H9 (cell line): ENCODE measurements at regions not wholly inside any gene's neighbourhood (a gene's known extent, or its start where the extent isn't known, plus 50 kb on each side); places are given as distances from the start of the nearest gene placed in this dataset.

Experiments used
- DNase-seq: peaks from one replicate; pipeline ENCODE4 v3.0.0-alpha.2; 2017
- H2AFZ ChIP-seq: one replicate; pipeline ENCODE4 v1.6.1; 2013; ENCODE audit warnings: mild to moderate bottlenecking, low read length, control low read depth, moderate library complexity
- H2AK5ac ChIP-seq: 2 replicates; pipeline ENCODE4 v1.6.1; 2013; ENCODE audit warnings: low read length, control low read depth, mixed read lengths; ENCODE audit not compliant: insufficient read length
- H2BK120ac ChIP-seq: one replicate; pipeline ENCODE4 v1.6.1; 2013; ENCODE audit warnings: low read depth, mild to moderate bottlenecking, low read length, control low read depth, inconsistent platforms; ENCODE audit not compliant: poor library complexity, severe bottlenecking
- H2BK12ac ChIP-seq: 2 replicates; pipeline ENCODE4 v1.6.1; 2013; ENCODE audit warnings: low read length, control low read depth, mixed read lengths, low read depth; ENCODE audit not compliant: insufficient read length
- H2BK15ac ChIP-seq: 2 replicates; pipeline ENCODE4 v1.6.1; 2013; ENCODE audit warnings: low read depth, low read length, control low read depth
- H2BK20ac ChIP-seq: one replicate; pipeline ENCODE4 v1.6.1; 2013; ENCODE audit warnings: low read depth, mild to moderate bottlenecking, low read length, control low read depth, inconsistent platforms; ENCODE audit not compliant: poor library complexity, severe bottlenecking
- H2BK5ac ChIP-seq: 2 replicates; pipeline ENCODE4 v1.6.1; 2013; ENCODE audit warnings: low read length, control low read depth, mixed read lengths; ENCODE audit not compliant: insufficient read length
- H3K14ac ChIP-seq: 2 replicates; pipeline ENCODE4 v1.6.1; 2013; ENCODE audit warnings: low read length, control low read depth; ENCODE audit not compliant: insufficient read depth
- H3K18ac ChIP-seq: 2 replicates; pipeline ENCODE4 v1.6.1; 2013; ENCODE audit warnings: low read depth, mild to moderate bottlenecking, mixed read lengths, low read length, control low read depth; ENCODE audit not compliant: insufficient read length
- H3K23ac ChIP-seq: 2 replicates; pipeline ENCODE4 v1.6.1; 2013; ENCODE audit warnings: low read length, control low read depth, mixed read lengths, low read depth; ENCODE audit not compliant: insufficient read length
- H3K23me2 ChIP-seq: 2 replicates; pipeline ENCODE4 v1.6.1; 2013; ENCODE audit warnings: low read depth, mild to moderate bottlenecking, mixed read lengths, low read length, control low read depth; ENCODE audit not compliant: insufficient read length, poor library complexity, severe bottlenecking
- H3K27ac ChIP-seq: 2 replicates; pipeline ENCODE4 v1.5.1; 2013; ENCODE audit warnings: low read length, control low read depth, mixed read lengths, low read depth; ENCODE audit not compliant: insufficient read length
- H3K27me3 ChIP-seq: 2 replicates; pipeline ENCODE4 v1.6.1; 2013; ENCODE audit warnings: low read length, control low read depth, inconsistent platforms; ENCODE audit not compliant: insufficient read depth
- H3K4ac ChIP-seq: 2 replicates; pipeline ENCODE4 v1.6.1; 2013; ENCODE audit warnings: low read depth, mild to moderate bottlenecking, control low read depth, inconsistent platforms, low read length, moderate library complexity
- H3K4me1 ChIP-seq: 2 replicates; pipeline ENCODE4 v1.6.1; 2013; ENCODE audit warnings: low read length, control low read depth, inconsistent platforms; ENCODE audit not compliant: insufficient read depth
- H3K4me2 ChIP-seq: 2 replicates; pipeline ENCODE4 v1.6.1; 2013; ENCODE audit warnings: low read length, control low read depth, mixed read lengths; ENCODE audit not compliant: insufficient read length, insufficient read depth
- H3K56ac ChIP-seq: 2 replicates; pipeline ENCODE4 v1.6.1; 2013; ENCODE audit warnings: low read depth, mild to moderate bottlenecking, mixed read lengths, low read length, control low read depth; ENCODE audit not compliant: insufficient read length
- H3K79me1 ChIP-seq: 2 replicates; pipeline ENCODE4 v1.6.1; 2013; ENCODE audit warnings: low read depth, mild to moderate bottlenecking, moderate library complexity, low read length, control low read depth, inconsistent platforms; ENCODE audit not compliant: insufficient read depth, poor library complexity, severe bottlenecking
- H3K79me2 ChIP-seq: 2 replicates; pipeline ENCODE4 v1.6.1; 2013; ENCODE audit warnings: low read length, control low read depth, inconsistent platforms; ENCODE audit not compliant: insufficient read depth
- H3K9ac ChIP-seq: 2 replicates; pipeline ENCODE4 v1.6.1; 2013; ENCODE audit warnings: low read length, control low read depth, mixed read lengths; ENCODE audit not compliant: insufficient read length; ENCODE audit errors: extremely low read depth
- H3K9me3 ChIP-seq: one replicate; pipeline ENCODE4 v1.6.1; 2013; ENCODE audit warnings: low read depth, low read length, inconsistent platforms; ENCODE audit not compliant: control insufficient read depth
- H3T11ph ChIP-seq: one replicate; pipeline ENCODE4 v1.6.1; 2013; ENCODE audit warnings: mild to moderate bottlenecking, low read length, control low read depth, inconsistent platforms
- H4K20me1 ChIP-seq: one replicate; pipeline ENCODE4 v1.6.1; 2013; ENCODE audit not compliant: control insufficient read depth, insufficient read length, insufficient read depth
- H4K5ac ChIP-seq: 2 replicates; pipeline ENCODE4 v1.6.1; 2013; ENCODE audit warnings: low read depth, mild to moderate bottlenecking, mixed read lengths, low read length, control low read depth; ENCODE audit not compliant: insufficient read length
- H4K8ac ChIP-seq: replicated peaks from 2 replicates; pipeline ENCODE4 v1.6.1; 2013; ENCODE audit warnings: low read length, control low read depth, mixed read lengths, low read depth; ENCODE audit not compliant: insufficient read length
- H4K91ac ChIP-seq: 2 replicates; pipeline ENCODE4 v1.6.1; 2013; ENCODE audit warnings: low read depth, mild to moderate bottlenecking, moderate library complexity, mixed read lengths, low read length, control low read depth; ENCODE audit not compliant: insufficient read length
- H3K27ac Mint-ChIP-seq, 3 experiments: 2 replicates in 2 of 3; 3 replicates in 1 of 3; pipeline ENCODE4 v1.8.0; 2020 to 2021; ENCODE audit warnings: mixed read lengths in 3 of 3, mild to moderate bottlenecking in 1 of 3, moderate library complexity in 1 of 3
- H3K27me3 Mint-ChIP-seq: 2 replicates; pipeline ENCODE4 v1.8.0; 2021; ENCODE audit warnings: low read depth, mild to moderate bottlenecking, moderate library complexity, mixed read lengths
- H3K36me3 Mint-ChIP-seq, 3 experiments: 2 replicates in 2 of 3; 3 replicates in 1 of 3; pipeline ENCODE4 v1.8.0; 2020 to 2021; ENCODE audit warnings: low read depth in 3 of 3, mixed read lengths in 3 of 3; ENCODE audit not compliant: insufficient read depth in 1 of 3
- H3K4me1 Mint-ChIP-seq, 2 experiments: 2 replicates each; pipeline ENCODE4 v1.8.0; 2020; ENCODE audit warnings: mixed read lengths in 2 of 2
- H3K4me3 Mint-ChIP-seq, 2 experiments: 2 replicates in 1 of 2; 3 replicates in 1 of 2; pipeline ENCODE4 v1.8.0; 2020 to 2021; ENCODE audit warnings: mild to moderate bottlenecking in 2 of 2, mixed read lengths in 2 of 2, moderate library complexity in 1 of 2
- H3K9me3 Mint-ChIP-seq, 2 experiments: 2 replicates in 1 of 2; 3 replicates in 1 of 2; pipeline ENCODE4 v1.8.0; 2020; ENCODE audit warnings: mild to moderate bottlenecking in 2 of 2, mixed read lengths in 2 of 2, moderate library complexity in 1 of 2
- CTCF ChIP-seq: fragments of 200-600 bp; sonication (generic); conservative IDR thresholded peaks from 3 replicates; pipeline ENCODE4 v1.8.0; 2021; ENCODE audit warnings: antibody characterized with exemption, mild to moderate bottlenecking
- WGBS: extraction: QIAGEN DNeasy Blood & Tissue Kit; methylation state at CpG from one replicate; pipeline ENCODE4 v1.1.7; 2013; ENCODE audit warnings: missing lambda C conversion rate, low lambda C conversion rate, mixed read lengths; ENCODE audit not compliant: insufficient read length; ENCODE audit errors: extremely low coverage; 5-methylcytosine and 5-hydroxymethylcytosine counted together

GRCh38 chr6:30813631-30814145, 69.3 kb upstream of the IER3 start:
- Histone ChIP-seq H2BK15ac (no peak overlapping the region), H2BK5ac (no peak overlapping the region), H3K9ac (no peak overlapping the region), H3K27ac (no peak overlapping the region), H4K91ac (no peak overlapping the region), H3K79me1 (no peaks in the 10 kb centered on the region), H2BK12ac (no peak overlapping the region), H3K4ac (no peak overlapping the region), H4K20me1 (no peaks in the 10 kb centered on the region), H2BK120ac (no peak overlapping the region), H3K23ac (no peak overlapping the region), H3K9me3 (no peaks in the 10 kb centered on the region), H2BK20ac (no peak overlapping the region), H2AFZ (no peak overlapping the region), H3K23me2 (no peaks in the 10 kb centered on the region), H3K56ac (no peak overlapping the region), H3K79me2 (no peaks in the 10 kb centered on the region), H3K18ac (no peak overlapping the region), H3T11ph (no peak overlapping the region), H2AK5ac (no peak overlapping the region), H3K4me1 (peaks cover 6% of the 10 kb centered on the region), H3K14ac (no peak overlapping the region), H3K27me3 (no peaks in the 10 kb centered on the region), H4K5ac (no peak overlapping the region), H3K4me2 (no peak overlapping the region), H4K8ac (no peak overlapping the region)
- Mint-ChIP-seq H3K27ac (no peak overlapping the region), H3K36me3 (peaks cover 0 to 7% (median 4%) of the 10 kb centered on the region in 3 experiments; a peak in 2 of 7 replicates), H3K27me3 (no peaks in the 10 kb centered on the region), H3K4me3 (no peak overlapping the region), H3K9me3 (no peaks in the 10 kb centered on the region), H3K4me1 (peaks cover 28 to 31% of the 10 kb centered on the region in 2 experiments)
- no peak for DNase-seq
- WGBS: no CpG with 5 or more reads among the region's 9 CpGs
- no peak for TF ChIP-seq CTCF
